Esophagus muscularis mucosa (tissue), 4 donors: ENCODE measurements at regions not wholly inside any gene's neighbourhood (a gene's known extent, or its start where the extent isn't known, plus 50 kb on each side); places are given as distances from the start of the nearest gene placed in this dataset.

Experiments used
- DNase-seq: peaks from one replicate; pipeline ENCODE4 v3.0.0-alpha.2; 2017; ENCODE audit errors: extremely low spot score
- H3K27ac ChIP-seq, 4 donors: fragments of 200-600 bp; sonication (generic); replicated peaks in 1 of 4; 1 replicate in 3 of 4; 2 replicates in 1 of 4; pipeline ENCODE4 v1.5.1; 2016 to 2019; ENCODE audit warnings: mild to moderate bottlenecking in 1 of 4
- H3K27me3 ChIP-seq, 4 donors: fragments of 200-600 bp; sonication (generic); one replicate each; pipeline versions ENCODE4 v1.5.1 to v1.6.0; 2016 to 2019
- H3K36me3 ChIP-seq, 4 donors: fragments of 200-600 bp; sonication (generic); one replicate each; pipeline ENCODE4 v1.5.1; 2016 to 2019
- H3K4me1 ChIP-seq, 4 donors: fragments of 200-600 bp; sonication (generic); one replicate each; pipeline ENCODE4 v1.5.1; 2016 to 2019
- H3K4me3 ChIP-seq, 4 donors: fragments of 200-600 bp; sonication (generic); 1 replicate in 2 of 4; 2 replicates in 2 of 4; pipeline ENCODE4 v1.5.1; 2016 to 2019; ENCODE audit warnings: mild to moderate bottlenecking in 4 of 4, moderate library complexity in 1 of 4
- H3K9me3 ChIP-seq, 4 donors: fragments of 200-600 bp; sonication (generic); 1 replicate in 3 of 4; 2 replicates in 1 of 4; pipeline ENCODE4 v1.5.1; 2016 to 2019
- EP300 ChIP-seq: sonication (generic); formaldehyde crosslinking; IDR thresholded peaks from one replicate; pipeline ENCODE4 v1.6.1; 2017; ENCODE audit warnings: antibody characterized with exemption
- POLR2A ChIP-seq: fragments of 450-650 bp; IDR thresholded peaks from one replicate; pipeline ENCODE4 v1.6.1; 2017; ENCODE audit warnings: antibody characterized with exemption, moderate library complexity, mild to moderate bottlenecking, low read depth
- POLR2AphosphoS5 ChIP-seq, 2 donors: sonication (generic); formaldehyde crosslinking; IDR thresholded peaks; one replicate each; pipeline ENCODE4 v1.6.1; 2017; ENCODE audit warnings: antibody characterized with exemption in 2 of 2
- WGBS: methylation state at CpG from one replicate; pipeline ENCODE4 v1.1.5; 2018; 5-methylcytosine and 5-hydroxymethylcytosine counted together
- intact Hi-C: fragments of 100-400 bp; cut with DNase I; formaldehyde crosslinking; loops from one replicate; pipeline ENCODE4 v1.15.1; 2023
- TF ChIP-seq, protein P1 (sequence below), 3 experiments: fragments of 200-600 bp in 2 of 3; fragments of 450-650 bp in 1 of 3; sonication (generic) in 2 of 3; IDR thresholded peaks; one replicate each; pipeline ENCODE4 v1.5.1; 2017 to 2019; ENCODE audit warnings: antibody characterized with exemption in 3 of 3, mild to moderate bottlenecking in 2 of 3, moderate library complexity in 1 of 3

- H3K4me1 ChIP-seq: no peaks in the 10 kb centered on the region
- WGBS: 93% methylated on average over 7 of the region's 7 CpGs
- no peaks in the 10 kb centered on the region for H3K9me3 ChIP-seq
- no peaks in the 10 kb centered on the region for H3K27me3 ChIP-seq
- H3K36me3 ChIP-seq: no peaks in the 10 kb centered on the region
- intact Hi-C loops: no loop called here
- no peak overlapping the region for H3K4me3 ChIP-seq
- no peak for TF ChIP-seq EP300
- TF ChIP-seq POLR2AphosphoS5 (IDR thresholded peaks at IDR 0.05): no peak
- TF ChIP-seq POLR2A: no peak
- TF ChIP-seq, protein P1, sequence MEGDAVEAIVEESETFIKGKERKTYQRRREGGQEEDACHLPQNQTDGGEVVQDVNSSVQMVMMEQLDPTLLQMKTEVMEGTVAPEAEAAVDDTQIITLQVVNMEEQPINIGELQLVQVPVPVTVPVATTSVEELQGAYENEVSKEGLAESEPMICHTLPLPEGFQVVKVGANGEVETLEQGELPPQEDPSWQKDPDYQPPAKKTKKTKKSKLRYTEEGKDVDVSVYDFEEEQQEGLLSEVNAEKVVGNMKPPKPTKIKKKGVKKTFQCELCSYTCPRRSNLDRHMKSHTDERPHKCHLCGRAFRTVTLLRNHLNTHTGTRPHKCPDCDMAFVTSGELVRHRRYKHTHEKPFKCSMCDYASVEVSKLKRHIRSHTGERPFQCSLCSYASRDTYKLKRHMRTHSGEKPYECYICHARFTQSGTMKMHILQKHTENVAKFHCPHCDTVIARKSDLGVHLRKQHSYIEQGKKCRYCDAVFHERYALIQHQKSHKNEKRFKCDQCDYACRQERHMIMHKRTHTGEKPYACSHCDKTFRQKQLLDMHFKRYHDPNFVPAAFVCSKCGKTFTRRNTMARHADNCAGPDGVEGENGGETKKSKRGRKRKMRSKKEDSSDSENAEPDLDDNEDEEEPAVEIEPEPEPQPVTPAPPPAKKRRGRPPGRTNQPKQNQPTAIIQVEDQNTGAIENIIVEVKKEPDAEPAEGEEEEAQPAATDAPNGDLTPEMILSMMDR (IDR thresholded peaks at IDR 0.05): no peak
- no peak overlapping the region for H3K27ac ChIP-seq
- DNase-seq: no peak
These were observed 184.1 kb upstream of the PPARGC1A start for GRCh38 chr4:24073948-24074347.

GRCh38 chr4:24071612-24072372 is 181.9 kb upstream of the PPARGC1A start:
- H3K36me3 ChIP-seq: no peaks in the 10 kb centered on the region
- no peaks in the 10 kb centered on the region for H3K9me3 ChIP-seq
- no peak overlapping the region for H3K27ac ChIP-seq
- no peak for DNase-seq
- TF ChIP-seq POLR2A: no peak
- no peak for TF ChIP-seq EP300
- TF ChIP-seq, protein P1 (IDR thresholded peaks at IDR 0.05): no peak
- no peak for TF ChIP-seq POLR2AphosphoS5 (IDR thresholded peaks at IDR 0.05)
- intact Hi-C loops: no loop called here
- peaks cover 0 to 5% (median 2%) of the 10 kb centered on the region in 4 donors for H3K4me1 ChIP-seq
- H3K4me3 ChIP-seq: no peak overlapping the region
- no peaks in the 10 kb centered on the region for H3K27me3 ChIP-seq
- WGBS: 85% methylated on average over 2 of the region's 2 CpGs

- Histone ChIP-seq H3K9me3 (no peaks in the 10 kb centered on the region), H3K4me1 (peaks cover 0 to 5% (median 2%) of the 10 kb centered on the region in 4 donors), H3K36me3 (no peaks in the 10 kb centered on the region), H3K27me3 (no peaks in the 10 kb centered on the region), H3K4me3 (no peak overlapping the region), H3K27ac (no peak overlapping the region)
- TF ChIP-seq POLR2AphosphoS5 (IDR thresholded peaks at IDR 0.05) (no peak), EP300 (no peak), POLR2A (no peak)
- TF ChIP-seq, protein P1 (IDR thresholded peaks at IDR 0.05): no peak
- 76% methylated on average over 2 of the region's 2 CpGs for WGBS
- intact Hi-C loops: no loop called here
- no peak for DNase-seq
These were observed 180.3 kb upstream of the PPARGC1A start for GRCh38 chr4:24070117-24070516.

DNA sequence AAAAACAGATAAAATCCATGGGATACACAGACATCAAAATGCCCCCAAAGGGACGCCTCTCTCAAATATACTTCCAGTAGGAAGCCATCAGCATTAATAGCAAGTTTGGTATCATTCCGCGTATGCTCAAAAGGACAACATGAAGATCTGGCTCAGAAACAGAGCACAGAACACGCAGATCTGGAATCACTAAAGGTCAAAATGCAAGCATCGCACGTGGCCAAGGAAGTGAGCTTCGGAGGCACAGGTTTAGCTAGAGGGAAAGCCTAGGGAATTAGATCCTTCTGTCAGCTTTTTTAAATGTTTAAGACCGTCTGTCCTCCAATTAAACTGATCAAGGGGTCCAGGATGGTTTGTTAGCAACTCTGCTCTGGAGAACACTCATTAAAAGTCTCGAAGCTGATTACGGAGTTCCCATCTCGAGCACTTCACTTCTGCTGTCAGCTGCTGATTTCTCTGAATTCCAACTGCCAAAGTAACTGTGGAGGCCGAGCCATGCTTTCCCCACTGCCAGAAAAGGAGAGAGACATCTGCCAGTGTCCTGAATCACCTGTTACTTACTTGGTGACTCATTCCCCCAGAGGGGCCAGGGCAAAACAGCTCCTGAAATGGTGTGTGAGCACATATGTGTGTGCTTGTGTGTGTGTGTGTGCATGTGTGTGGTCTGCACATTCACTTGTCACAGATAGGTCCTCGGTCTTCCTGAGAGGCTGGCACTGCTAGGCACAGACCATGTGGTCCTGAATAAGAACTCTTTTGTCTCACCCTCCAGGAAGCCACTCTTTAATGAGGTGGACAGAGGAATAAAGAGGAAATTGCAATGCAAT is 177.7 kb upstream of the PPARGC1A start:
- WGBS: 79% methylated on average over 12 of the region's 13 CpGs
- no peak for DNase-seq
- Histone ChIP-seq H3K36me3 (no peaks in the 10 kb centered on the region), H3K27ac (no peak overlapping the region), H3K9me3 (no peaks in the 10 kb centered on the region), H3K4me3 (no peak overlapping the region), H3K4me1 (peaks cover 0 to 5% (median 2%) of the 10 kb centered on the region in 4 donors), H3K27me3 (no peaks in the 10 kb centered on the region)
- TF ChIP-seq POLR2AphosphoS5 (IDR thresholded peaks at IDR 0.05) (no peak), EP300 (no peak), POLR2A (no peak)
- TF ChIP-seq, protein P1 (IDR thresholded peaks at IDR 0.05): no peak
- intact Hi-C loops: no loop called here
